T47D (cell line): ENCODE measurements at regions not wholly inside any gene's neighbourhood (a gene's known extent, or its start where the extent isn't known, plus 50 kb on each side); places are given as distances from the start of the nearest gene placed in this dataset.
"Not testable (repeated sequence)": the region's sequence is repeated elsewhere in the genome, so short reads cannot be mapped to it uniquely, and the experiment has no call there.

ENCODE experiments used
- DNase-seq, 2 experiments: peaks; one replicate each; pipeline versions ENCODE4 v3.0.0 to v3.0.0-alpha.2; 2011 to 2012; ENCODE audit warnings: low read depth in 1 of 2, low spot score in 1 of 2
- JUND ChIP-seq: IDR thresholded peaks from 2 replicates; pipeline ENCODE4 v1.6.1; 2012; ENCODE audit warnings: low read depth
- in situ Hi-C: cut with HindIII; loops from 2 replicates; pipeline ENCODE4 v1.10.0; 2016; ENCODE audit warnings: low sequenced_read_pairs, low pct_unique_long_range_greater_than_20kb

- peak; percentile 22 to 60 for DNase-seq
- in situ Hi-C loops = no loop called here
- no peak for TF ChIP-seq JUND
Observed at GRCh38 chr10:42475168-42476098, 162.9 kb downstream of the ZNF33B start.

GRCh38 chr10:42454313-42454712 lies 184.1 kb downstream of the ZNF33B start:
- TF ChIP-seq JUND = no peak
- no peak for DNase-seq
- in situ Hi-C loops = no loop called here

- no peak for DNase-seq
- in situ Hi-C loops = no loop called here
- TF ChIP-seq JUND = no peak
Observed at GRCh38 chr10:42431095-42431494, 207.3 kb downstream of the ZNF33B start.

GRCh38 chr10:42428534-42428933 lies 209.8 kb downstream of the ZNF33B start:
- in situ Hi-C loops = no loop called here
- no peak for TF ChIP-seq JUND
- peak in 1 of 2 experiments; percentile 70 for DNase-seq

- DNase-seq = peak in 1 of 2 experiments; percentile 24
- in situ Hi-C loops = no loop called here
- no peak for TF ChIP-seq JUND
Observed at GRCh38 chr10:42422911-42423310, 215.5 kb downstream of the ZNF33B start.

GRCh38 chr10:42421812-42422211 lies 216.6 kb downstream of the ZNF33B start:
- in situ Hi-C loops = no loop called here
- TF ChIP-seq JUND = no peak
- DNase-seq = no peak

GRCh38 chr10:42419789-42420188 lies 218.6 kb downstream of the ZNF33B start:
- no peak for TF ChIP-seq JUND
- DNase-seq = no peak
- in situ Hi-C loops = no loop called here

GRCh38 chr10:42380926-42381547 lies 257.3 kb downstream of the ZNF33B start:
- no peak for TF ChIP-seq JUND
- in situ Hi-C loops = no loop called here
- peak in 1 of 2 experiments; percentile 65 for DNase-seq

GRCh38 chr10:42367532-42368230 lies 270.7 kb downstream of the ZNF33B start:
- no peak for TF ChIP-seq JUND
- peak; percentile 98 to 100 for DNase-seq
- in situ Hi-C loops = no loop called here

- no peak for TF ChIP-seq JUND
- no peak for DNase-seq
- in situ Hi-C loops = no loop called here
Observed at GRCh38 chr10:42351745-42352144, 286.6 kb downstream of the ZNF33B start.

GRCh38 chr10:42336593-42337337 lies 301.6 kb downstream of the ZNF33B start:
- in situ Hi-C loops = not testable (repeated sequence)

GRCh38 chr10:42335653-42336296 lies 302.6 kb downstream of the ZNF33B start:
- in situ Hi-C loops, DNase-seq: not testable (repeated sequence)

More at GRCh38 chr10:42336593-42337337, 301.6 kb downstream of the ZNF33B start:
- not testable (repeated sequence) for DNase-seq
